ENCODE measurements at regions not wholly inside any gene's neighbourhood (a gene's known extent, or its start where the extent isn't known, plus 50 kb on each side); places are given as distances from the start of the nearest gene placed in this dataset.

DNA sequence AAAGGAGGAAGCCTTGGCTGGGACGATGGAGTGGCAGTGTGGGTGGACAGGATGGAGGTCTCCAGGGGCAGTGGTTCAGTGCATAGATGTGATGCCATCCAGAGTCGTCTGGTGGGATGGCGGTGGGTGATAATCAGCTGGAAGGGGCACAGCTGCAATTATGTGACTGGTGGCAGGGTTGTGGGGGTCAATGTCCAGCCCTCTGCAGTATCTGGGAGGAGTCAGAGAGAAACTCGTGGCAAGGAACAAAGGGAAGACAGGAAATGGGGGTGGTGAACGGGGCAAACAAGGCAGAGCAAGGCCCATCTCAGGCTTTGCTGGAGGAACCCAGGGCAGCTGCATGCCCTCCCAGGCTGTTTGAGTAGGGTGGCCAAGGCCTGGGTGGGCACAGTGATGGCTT lies 118.3 kb upstream of the USP24 start:
- DNase-seq: no peak

DNA sequence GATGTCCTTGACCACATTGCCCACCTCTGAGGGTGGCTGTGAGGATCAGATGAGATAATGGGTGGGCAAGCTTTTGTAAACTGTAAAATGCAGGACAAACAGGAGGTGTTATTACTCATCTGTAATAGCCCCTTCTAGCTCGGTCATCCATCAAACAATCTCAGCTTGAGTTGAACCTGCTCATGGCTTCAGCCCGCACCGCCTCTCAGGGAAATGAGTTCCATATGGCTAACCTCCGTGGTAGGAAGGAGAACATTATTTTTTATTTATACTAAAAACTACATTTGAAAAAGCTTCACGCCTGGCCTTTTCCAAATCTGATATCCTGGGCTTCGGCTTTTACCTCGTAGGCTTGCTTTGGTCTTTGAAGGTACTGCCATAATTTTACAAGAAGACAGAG lies 116.2 kb upstream of the USP24 start:
- no peak for DNase-seq

DNA sequence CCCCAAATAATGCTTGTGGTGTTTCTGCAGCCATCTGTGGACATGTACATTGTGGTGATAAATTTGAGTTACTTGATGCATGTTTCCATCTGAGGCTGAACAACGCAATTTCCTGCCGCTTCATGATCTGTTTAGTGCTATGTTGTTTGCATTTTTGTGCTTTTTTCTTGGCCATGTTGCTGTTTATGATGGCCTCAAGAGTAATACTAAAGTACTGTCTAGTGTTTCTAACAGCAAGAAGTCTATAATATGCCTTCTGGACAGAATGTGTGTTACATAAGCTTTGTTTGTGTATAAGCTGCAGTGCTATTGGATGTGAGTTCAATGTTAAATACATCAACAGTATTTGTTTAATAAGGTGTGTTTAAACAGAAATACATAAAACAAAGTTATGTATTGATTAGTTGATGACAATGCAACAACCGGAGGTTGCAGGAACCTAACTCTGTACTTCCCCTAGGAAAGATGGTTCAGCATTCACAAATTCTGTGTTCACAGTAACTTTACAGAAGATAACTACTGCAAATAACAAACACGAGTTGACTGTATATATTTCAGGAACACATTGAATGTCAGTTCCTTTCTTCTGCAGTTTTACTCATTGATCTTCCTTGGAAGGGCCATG lies 114.8 kb upstream of the USP24 start:
- DNase-seq: no peak

DNA sequence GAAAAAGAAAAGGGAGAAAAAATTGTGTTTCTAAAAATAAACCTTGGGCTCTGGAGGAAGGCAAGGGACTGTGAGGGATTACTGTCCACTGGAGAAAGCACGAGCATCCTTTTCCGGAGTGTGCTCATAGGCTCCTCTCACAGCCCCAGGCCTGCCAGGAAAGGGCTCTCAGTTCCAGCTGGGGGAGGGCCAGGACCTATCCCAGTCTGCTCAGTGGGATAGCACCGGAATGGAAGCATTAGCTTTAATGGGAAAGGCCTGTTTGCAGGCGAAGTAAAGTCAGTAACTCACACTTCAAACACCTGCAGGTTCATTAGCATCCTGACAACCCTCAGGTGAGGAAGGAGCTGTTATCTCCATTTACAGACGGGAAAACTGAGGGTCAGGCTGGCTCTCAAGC lies 113.9 kb upstream of the USP24 start:
- no peak for DNase-seq

DNA sequence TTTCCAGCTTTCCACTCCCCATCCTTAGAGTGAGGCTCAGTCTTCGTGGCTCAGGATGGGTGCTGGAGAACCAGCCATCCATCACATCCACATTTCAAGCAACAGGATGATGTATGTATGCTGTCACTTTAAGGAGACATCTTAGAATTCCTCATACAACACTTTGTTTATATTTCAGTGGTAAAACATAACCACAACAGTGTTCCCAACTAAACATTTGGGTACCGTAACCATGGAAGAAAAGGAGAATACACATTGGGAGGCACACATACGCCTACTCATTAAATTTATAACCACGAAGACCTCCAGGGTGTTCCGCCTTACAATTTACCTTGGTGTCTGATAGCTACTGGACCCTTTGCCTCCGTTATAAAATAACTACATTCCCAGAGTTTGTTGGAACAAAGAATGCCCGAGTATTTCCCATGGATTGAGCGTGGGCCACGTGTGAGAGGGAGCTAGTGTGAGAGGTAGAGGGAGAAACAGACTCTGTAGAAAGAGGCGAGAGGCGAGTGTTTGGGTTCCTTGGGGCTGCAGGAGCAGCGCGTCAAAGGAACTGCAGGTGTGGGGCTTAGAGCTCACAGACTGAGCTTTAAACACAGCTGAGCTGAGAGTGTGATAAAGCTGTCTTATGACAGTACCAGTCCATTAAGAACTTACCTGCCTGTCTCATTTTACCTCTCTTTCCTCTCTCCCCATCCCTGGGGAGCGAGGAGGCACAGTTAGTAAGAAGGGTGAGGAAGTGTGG lies 111.5 kb upstream of the USP24 start:
- no peak for DNase-seq

DNA sequence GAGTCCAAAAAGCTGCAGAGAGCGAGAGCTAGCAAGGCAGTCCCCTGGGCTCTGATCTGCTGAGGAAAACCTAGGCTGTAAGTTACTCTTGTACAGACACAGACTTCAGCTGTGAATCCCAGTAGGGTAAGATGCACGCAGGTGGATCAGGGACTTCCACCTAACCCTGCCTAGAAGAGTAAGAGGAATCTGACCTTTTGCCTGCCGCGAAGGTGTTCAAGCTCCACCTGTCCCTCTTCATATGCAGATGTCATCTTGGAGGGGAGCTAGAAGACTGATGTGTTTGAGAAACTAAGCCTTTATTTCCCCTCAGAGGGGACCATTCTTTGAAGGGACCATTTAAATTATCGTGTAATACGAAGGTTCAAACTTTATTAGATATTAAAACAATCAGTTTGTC lies 108.6 kb upstream of the USP24 start:
- no peak for DNase-seq

DNA sequence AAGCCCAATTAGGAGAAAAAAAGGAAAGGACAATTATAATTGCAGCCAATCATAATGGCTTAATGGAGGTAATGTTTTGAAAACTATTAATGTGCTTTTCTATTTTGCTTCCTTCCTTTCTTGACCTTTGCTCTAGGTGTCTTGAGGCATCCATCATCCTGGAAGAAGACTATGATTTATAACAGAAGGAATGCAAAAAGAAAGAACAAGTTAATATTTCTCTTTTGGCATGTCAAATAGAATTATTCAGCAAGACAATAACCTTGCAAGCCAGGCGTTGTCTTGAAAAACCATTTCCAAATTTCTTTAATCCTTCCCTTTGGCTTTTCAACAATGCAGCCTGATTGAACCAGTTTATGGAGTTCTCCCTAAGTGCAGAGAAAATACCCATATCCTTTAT lies 107.7 kb upstream of the USP24 start:
- DNase-seq: no peak

DNA sequence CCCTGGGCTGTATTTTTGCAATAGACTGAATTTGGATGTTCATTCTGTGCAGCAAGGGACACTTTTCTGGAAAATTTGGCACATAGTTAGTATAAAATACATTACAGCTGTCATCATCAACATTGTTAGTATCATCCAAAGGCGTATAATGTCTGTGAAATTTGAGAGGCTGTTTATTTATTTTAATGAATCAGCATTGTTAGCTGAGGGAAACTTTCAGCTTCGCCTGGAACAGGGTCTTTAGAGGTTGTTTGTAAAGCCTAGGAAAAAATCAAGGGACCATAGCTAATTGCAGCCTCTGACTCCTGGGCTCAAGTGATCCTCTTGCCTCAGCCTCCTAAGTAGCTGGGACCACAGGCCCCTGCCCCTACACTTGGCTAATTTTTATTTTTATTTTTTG lies 106.8 kb upstream of the USP24 start:
- DNase-seq: no peak

DNA sequence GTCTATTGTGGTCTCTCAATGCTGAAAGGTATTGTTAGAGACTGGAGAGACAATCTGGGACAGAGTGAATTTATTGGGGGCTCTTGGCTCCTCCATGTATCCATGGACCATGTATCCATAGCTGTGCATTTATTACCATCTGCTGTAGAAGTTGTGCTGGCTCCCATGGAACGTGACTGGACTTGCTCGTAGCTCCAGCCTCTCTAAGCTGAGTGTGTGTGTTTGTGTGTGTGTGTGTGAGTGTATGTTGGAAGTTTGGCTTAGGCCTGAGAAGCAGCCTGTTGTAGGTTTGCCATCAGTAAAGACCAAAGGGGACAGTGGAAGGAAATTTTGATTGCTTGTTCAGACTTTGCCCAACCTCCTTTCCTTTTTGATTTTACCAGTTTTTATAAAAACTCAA lies 105.7 kb upstream of the USP24 start:
- DNase-seq: no peak

DNA sequence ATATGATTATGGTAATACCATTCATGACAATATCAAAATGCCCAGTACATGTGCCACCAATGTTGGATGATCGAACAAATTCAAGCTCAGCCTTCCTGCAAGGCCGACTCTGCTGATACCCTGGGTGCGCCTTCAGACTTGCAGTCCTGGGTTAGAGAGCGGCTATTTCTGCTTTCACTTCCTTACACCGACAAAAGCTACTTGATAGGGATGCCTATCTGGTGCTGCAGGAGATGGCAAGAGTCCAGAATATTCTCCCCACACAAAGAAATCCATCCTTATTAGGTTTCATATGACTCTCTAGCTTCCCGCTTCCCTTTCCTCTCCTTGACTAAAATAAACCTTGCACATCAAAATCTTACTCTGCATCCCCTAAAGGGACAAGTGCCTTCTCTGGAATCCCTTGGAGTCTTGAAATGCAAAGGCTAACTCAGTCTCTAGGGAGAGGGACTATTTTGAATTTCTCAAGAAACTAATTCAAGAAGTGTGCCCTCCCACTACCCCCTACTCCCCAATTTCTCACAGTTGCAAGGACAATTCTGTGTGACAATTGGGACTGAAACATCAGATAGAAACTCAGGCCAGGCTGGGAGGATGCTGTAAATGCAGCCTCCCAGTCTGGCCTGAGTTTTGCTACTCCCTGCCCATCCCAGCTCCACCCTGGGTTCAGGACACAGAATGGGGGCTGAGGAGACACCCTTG lies 103.1 kb upstream of the USP24 start:
- DNase-seq: peak; percentile 45

DNA sequence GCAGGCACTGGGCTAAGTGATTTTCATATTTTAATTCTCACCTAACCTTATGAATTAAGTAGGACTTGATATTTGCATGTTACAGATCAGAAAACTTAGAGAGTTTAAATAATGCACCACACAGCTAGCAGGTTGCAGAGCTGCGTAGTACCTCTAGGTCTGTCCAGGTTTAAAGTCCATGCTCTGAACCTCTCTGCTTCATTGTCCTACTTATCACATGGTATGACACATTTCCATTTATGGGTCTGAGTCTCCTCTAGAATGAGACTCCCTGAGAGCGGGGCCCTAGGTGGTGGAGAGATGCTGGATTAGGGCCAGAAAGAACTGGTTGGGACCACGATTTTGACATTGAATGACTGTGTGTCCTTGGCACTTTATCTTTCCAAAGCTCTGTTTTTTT lies 102.5 kb upstream of the USP24 start:
- DNase-seq: no peak

DNA sequence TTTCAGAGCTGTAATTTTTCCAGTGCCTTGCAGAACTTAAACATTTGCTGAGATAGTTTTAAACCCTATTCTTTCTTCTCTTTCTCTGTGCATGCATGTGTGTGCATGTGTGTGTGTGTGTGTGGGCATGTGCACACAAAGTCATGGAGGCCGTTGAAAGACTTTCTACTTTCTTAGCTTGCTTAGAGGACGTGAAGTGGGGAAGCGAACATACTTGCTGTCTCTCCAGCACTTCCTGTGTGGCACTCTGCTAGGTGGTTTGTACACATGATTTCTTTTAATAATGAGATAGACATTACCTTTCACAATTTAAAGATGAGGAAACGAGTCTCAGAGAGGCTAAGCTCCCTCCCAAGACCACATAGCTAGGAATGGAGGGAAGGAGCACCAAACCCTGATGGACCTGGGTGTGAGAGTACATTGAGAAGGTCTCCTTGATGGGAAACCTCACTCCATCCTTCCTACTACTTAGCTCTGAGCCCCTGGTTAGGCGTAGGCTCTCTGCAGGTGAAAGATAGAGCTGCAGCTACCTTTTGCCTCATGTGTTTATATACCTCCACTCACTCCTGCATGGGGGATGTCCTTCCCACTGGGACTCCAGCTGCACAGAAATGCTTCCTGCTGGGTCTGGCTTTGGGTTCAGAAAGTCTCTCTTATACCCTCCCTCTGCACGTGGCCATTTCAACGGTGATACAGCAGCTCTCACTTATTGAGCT lies 101.9 kb upstream of the USP24 start:
- DNase-seq: no peak

DNA sequence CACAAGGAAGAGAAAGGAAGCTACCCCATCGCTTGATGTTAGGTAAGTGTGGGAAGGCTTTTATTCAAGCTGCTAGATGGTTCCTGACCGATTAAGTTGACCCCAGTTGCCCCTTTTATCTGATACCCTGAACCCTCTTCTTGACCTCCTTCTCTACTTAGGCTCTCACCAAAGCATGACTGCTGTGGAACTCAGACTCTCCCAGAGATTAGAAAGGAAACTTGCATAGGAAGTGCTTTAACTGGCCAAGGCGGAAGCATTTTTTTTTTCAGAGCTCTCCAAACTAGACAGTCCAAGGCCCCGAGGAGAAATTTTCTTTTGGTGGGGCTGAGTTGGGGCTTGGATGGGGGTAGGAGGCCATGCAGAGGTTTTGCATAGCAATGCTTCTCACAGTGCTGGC lies 101.3 kb upstream of the USP24 start:
- DNase-seq: no peak

DNA sequence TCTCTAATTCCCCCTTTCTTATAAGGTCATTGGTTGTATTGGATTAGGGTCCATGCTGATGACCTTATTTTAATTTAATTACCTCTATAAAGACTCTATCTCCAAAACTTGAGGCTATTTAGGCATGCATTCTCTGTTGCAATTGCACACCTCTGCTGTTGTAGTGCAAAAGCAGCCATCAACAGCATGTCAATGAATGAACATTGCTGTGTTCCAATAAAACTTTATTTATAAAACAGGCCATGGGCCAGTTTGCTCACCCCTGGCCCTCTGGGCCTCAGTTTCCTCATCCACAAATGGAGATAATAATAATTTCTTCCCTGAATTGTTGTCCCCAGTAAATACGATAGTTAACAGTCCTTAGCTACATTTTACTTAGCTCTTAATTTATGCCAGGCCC lies 100.4 kb upstream of the USP24 start:
- no peak for DNase-seq

DNA sequence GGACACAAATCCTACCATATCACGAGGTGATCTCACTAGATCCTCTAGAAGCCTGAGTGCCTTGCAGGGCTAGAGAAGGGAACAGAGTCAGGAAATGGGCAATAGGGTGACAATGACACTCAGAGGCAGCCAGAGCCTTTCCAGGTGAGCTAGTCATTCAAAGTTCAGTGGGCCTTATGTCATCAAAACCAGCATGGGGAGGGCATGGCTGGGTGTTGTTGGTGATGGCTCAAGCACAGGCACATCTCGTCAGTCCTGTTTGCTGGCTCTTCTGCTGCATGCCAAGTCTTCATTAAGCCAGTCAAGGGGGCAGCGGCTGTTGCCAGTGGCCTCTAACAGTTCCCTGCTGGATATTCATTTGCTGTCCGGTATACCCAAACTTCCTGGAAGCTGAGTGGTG lies 99.6 kb upstream of the USP24 start:
- DNase-seq: no peak

DNA sequence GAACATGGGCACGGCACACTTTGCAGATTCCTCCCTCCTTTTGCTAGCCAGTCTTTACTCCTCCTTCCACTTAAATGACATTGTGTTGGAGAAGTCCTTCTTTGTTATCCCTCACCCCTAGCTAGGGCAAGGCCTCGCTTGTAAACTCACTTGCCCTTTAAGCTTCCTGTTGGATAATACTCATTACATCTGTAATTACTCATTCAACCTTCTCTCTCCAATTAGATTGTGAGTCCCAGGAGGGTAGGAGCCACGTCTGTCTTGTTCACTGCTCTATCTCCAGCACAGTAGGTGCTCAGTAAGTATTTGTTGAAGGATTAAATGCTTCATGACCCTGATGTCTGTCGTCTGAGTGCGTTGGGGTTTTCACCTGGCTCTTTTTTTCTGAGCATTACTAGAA lies 98.7 kb upstream of the USP24 start:
- DNase-seq: no peak

DNA sequence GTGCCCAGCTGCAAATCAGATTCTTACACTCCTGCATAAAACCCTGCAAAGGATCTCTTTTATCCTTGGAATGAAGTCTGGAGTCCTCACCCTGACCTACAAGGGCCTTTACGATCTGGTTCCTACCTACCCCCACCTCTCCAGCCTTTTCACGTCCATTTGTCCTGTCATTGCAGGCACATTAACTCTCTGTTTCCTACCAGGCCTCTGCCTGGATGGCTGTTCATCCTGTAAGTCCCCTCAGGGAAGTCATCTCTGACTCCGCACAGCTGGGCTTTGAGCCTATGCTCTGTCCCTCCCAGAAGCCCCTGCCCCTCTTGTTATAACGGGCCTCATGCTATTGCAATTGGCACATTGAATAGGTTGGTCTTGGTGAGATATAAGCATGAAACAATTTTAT lies 96.8 kb upstream of the USP24 start:
- no peak for DNase-seq

DNA sequence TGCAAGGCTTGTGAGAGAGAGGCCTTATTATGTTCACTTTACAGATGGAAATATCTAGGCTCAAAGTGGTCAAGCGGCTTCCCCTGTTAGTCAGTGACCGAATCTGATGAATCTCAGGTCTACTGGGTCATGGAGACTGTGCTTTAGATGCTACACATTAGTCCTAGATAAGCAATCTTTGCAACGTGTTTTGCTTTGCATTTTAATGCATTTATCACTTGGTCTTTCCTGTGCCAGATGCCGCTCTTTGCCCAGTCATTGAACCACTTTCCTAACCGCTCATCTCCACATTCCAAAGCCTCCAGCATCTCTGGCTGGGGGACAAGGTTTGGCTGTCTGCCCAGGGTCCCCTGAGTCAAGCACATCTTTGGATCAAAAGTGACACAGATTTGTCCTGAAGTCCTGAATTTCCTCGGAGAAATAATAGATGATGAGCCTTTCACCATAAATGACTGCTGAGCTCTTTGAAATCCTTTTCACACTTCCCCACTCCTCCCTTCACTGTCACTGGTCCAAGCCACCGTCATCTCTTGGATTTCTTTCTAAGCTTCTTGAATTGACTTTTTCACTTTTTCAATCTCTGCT lies 96.0 kb upstream of the USP24 start:
- DNase-seq: no peak

DNA sequence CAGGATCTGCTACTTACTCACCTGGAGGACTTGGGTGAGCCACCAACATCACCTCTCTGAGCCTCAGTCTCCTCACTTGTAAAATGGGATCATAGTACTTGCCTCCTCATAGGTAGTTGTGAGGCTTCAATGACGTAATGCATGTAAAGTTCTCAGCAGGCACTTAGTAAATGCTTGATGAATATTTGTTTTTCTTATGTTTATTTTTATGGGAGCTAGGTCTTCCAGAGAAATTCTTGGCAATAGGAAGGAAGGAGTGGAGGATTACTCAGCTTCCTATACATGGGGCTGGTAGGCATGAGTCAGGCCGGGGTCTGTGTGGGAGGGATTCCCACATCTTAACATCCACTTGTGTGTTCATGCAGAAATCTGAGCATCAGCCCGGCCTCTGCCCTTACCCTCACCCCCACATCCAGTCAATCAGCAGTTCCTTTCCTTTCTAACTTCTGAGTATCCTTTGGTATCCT lies 95.4 kb upstream of the USP24 start:
- peak; percentile 81 for DNase-seq

DNA sequence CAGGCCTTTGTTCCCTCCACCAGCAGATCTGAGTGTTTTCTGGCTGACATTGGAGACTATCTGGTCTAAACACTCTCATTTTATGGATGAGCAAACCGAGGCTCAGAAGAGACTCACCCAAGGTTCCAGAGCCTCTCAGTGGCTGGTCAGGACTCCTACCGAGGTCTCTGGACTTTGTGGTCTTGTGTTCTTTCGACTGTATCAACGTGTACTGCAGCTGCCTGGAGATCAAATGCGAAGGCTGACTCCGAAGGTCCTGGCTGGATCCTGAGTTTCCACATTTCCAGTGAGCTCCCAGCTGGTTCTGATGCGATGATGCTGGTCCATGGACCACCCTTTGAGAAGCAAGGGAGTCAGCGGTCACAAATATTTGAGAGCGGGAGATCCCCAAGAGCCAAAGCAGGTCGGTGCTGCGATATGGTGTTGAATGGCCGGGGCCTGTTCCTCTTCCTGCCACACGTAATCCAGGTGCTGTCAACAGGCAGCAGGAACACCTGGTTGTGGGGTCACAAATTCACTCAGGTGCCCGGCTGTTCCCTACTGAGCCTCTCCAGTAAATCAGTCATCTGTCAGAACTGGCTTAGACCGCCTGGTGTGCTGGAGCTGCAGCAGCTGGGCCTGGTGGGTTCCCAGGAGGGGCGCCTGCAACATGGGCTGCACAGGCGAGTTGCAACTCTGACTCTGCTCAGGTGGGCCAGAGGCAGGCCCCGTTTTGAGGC lies 94.8 kb upstream of the USP24 start:
- no peak for DNase-seq

DNA sequence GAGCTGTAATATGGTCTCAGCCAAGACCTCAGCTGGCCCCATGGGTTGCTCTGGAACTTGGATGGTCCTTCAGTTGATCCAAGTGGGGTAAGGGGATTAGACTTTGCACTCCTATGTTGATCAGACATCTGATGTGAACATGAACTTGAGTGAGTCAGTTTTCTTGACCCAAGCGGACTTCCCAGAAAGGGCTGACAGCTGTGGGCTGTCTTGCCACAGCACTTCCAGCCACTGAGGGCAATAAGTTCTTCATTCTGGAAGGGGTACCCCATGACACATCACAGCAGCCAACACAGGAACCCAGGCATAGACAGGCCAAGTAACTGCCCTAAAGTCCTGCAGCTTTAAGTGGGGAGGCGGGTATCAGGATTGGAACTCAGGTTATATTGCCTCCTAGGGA lies 93.9 kb upstream of the USP24 start:
- DNase-seq: peak; percentile 73

DNA sequence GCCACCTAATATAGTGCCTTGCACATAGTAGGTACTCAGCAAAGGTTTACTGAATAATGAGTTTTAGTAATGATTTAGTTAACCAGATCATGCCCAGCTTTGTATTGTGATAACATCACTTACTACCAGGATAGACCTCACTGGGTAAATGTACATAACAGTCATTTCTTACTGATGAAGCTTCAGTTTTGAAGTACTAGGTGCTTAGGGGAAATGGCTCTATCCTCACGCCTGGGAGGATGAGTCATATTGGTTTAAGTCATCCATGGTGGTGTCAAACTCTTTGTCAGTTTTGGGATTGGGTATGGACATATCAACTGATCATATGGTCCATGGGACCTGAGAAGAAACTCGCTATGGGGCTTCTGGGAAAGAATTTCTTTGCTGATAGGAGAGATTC lies 90.6 kb upstream of the USP24 start:
- peak; percentile 44 for DNase-seq
